HG03520 (cell line): ENCODE measurements at regions not wholly inside any gene's neighbourhood (a gene's known extent, or its start where the extent isn't known, plus 50 kb on each side); places are given as distances from the start of the nearest gene placed in this dataset.

ENCODE experiments used
- ATAC-seq: cut with Tn5 transposase; IDR thresholded peaks from one replicate; pipeline ENCODE4 v1.9.1; 2021; ENCODE audit warnings: mild to moderate bottlenecking, moderate library complexity; ENCODE audit not compliant: unreplicated experiment

- no peak for ATAC-seq
Observed at GRCh38 chr11:92382311-92382710, 157.7 kb downstream of the FAT3 start.

- ATAC-seq = no peak
Observed at GRCh38 chr11:92383430-92383829, 158.8 kb downstream of the FAT3 start.

- ATAC-seq = no peak
Observed at GRCh38 chr11:92384358-92384757, 159.7 kb downstream of the FAT3 start.

- ATAC-seq = no peak
Observed at GRCh38 chr11:92384802-92385201, 160.2 kb downstream of the FAT3 start.

GRCh38 chr11:92386577-92386976 lies 162.0 kb downstream of the FAT3 start:
- no peak for ATAC-seq

- no peak for ATAC-seq
Observed at GRCh38 chr11:92387859-92388258, 163.2 kb downstream of the FAT3 start.

- ATAC-seq = no peak
Observed at GRCh38 chr11:92388380-92388779, 163.8 kb downstream of the FAT3 start.

- no peak for ATAC-seq
Observed at GRCh38 chr11:92390783-92391182, 166.2 kb downstream of the FAT3 start.

GRCh38 chr11:92391364-92391763 lies 166.7 kb downstream of the FAT3 start:
- no peak for ATAC-seq

GRCh38 chr11:92391808-92392207 lies 167.2 kb downstream of the FAT3 start:
- ATAC-seq = no peak

- no peak for ATAC-seq
Observed at GRCh38 chr11:92393218-92393617, 168.6 kb downstream of the FAT3 start.

- ATAC-seq = no peak
Observed at GRCh38 chr11:92396133-92396532, 171.5 kb downstream of the FAT3 start.

GRCh38 chr11:92397221-92397755 lies 172.7 kb downstream of the FAT3 start:
- ATAC-seq = no peak

GRCh38 chr11:92399705-92400104 lies 175.1 kb downstream of the FAT3 start:
- ATAC-seq = no peak

- ATAC-seq = no peak
Observed at GRCh38 chr11:92401520-92401919, 176.9 kb downstream of the FAT3 start.

GRCh38 chr11:92406472-92406871 lies 181.9 kb downstream of the FAT3 start:
- no peak for ATAC-seq

- ATAC-seq = no peak
Observed at GRCh38 chr11:92409355-92409754, 184.7 kb downstream of the FAT3 start.

- ATAC-seq = no peak
Observed at GRCh38 chr11:92409956-92410355, 185.3 kb downstream of the FAT3 start.

- no peak for ATAC-seq
Observed at GRCh38 chr11:92410526-92410925, 185.9 kb downstream of the FAT3 start.

GRCh38 chr11:92411431-92411830 lies 186.8 kb downstream of the FAT3 start:
- ATAC-seq = no peak

GRCh38 chr11:92413757-92414513 lies 189.3 kb downstream of the FAT3 start:
- ATAC-seq = peak; percentile 60

- ATAC-seq = no peak
Observed at GRCh38 chr11:92416971-92417725, 192.5 kb downstream of the FAT3 start.
